ENCODE measurements at regions not wholly inside any gene's neighbourhood (a gene's known extent, or its start where the extent isn't known, plus 50 kb on each side); places are given as distances from the start of the nearest gene placed in this dataset.

DNA sequence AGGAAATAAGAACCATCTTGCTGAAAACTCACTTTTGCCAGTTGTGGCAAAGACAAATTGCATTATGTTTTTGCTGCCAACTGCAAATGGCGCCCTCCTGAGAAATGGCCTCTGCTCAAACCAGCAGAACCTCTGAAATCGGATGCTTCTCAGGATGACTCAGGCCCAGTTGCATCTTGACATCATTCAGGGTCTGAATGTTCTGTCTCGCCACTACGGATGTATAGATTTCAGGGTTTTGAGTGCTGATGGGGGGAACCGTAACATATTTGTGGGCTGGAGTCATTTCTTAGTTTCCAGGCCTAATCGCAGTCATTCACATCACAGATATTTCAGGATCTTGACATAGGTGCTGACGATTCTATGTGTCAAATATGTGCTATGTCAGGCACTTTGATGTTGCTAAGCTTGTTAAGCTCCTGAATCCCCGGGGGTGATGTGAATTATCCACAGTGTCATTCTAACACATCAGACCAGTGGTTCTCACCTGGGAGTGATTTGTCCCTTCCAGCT lies 207.1 kb downstream of the NFATC2 start:
- peak; percentile 99 for DNase-seq (ENCODE audit: low read depth in 2 of 2)

DNA sequence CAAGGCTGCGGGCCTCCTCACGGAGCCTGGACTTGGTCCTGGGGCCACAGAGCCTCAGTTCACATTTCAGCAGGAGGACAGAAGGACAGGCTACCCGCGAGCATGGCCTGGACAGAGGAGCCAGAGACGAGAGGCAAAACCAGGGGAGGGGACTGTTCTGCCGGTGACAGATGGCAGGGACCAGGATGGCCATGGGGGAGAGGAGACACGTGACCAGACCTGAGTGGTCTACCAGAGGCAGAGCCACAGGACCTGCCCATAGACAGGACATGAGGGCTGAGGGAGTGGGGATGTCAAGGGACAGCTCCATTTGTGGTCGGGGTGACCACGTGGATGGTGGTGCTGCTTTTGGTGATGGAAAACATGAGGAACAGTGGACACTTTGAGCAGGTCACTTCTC lies 207.9 kb downstream of the NFATC2 start:
- DNase-seq (ENCODE audit: low read depth in 2 of 2) = no peak

DNA sequence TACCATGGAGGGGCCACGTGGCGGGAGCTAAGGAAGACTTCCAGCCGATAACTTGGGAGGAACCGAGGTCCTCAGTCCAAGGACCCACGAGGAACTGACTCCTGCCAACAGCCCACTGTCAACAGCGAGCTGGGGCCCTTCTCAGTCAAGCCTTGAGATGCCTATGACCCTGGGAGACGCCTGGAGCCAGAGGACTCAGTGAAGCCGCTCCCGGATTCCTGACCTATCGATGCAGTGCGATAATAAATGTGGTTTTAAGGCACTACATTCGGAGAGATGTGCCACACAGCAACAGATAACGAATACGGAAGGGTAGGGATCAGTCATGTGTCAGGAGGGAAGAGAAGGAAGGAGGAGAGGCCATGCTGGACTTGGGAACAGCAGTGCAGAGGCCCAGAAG lies 208.5 kb downstream of the NFATC2 start:
- no peak for DNase-seq (ENCODE audit: low read depth in 2 of 2)

DNA sequence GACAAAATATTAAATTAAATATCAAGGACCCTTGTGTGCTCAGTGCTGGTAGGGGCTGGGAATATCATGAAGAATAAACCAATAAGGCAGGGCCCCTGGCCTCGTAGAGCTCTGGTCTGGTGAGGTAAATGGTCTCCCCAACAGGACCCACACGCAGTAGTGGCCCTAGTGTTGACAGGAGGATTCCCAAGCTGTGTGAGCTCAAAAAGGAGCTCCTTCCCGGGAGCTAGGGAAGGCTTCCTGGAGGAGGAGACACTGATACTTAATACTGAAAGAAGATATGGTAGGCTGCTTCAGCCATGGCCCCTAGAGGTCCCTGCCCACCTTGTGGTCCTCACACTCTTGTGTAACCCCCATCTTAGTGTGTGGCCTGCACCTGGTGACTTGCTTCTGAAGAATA lies 209.1 kb downstream of the NFATC2 start:
- DNase-seq (ENCODE audit: low read depth in 2 of 2) = no peak

DNA sequence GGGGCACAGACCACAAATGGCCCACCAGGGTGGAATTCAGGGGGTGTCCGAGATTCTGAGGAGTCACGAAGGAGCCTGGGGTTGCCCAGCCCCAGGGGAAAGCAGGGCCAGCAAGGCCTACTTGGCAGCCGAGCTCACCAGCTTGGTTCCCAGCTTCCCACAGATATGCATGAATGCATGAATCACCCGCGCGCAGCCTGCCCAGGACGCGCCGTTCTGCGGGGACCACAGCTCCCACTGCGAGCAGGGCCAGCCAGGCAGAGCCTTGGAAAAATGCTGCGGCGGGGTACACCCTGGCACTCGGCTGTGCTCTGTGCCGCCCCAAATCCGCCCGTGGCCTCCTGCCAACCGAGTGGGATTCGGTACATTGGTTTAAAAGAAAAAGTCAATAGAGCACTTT lies 211.0 kb downstream of the NFATC2 start:
- DNase-seq (ENCODE audit: low read depth in 2 of 2) = no peak

DNA sequence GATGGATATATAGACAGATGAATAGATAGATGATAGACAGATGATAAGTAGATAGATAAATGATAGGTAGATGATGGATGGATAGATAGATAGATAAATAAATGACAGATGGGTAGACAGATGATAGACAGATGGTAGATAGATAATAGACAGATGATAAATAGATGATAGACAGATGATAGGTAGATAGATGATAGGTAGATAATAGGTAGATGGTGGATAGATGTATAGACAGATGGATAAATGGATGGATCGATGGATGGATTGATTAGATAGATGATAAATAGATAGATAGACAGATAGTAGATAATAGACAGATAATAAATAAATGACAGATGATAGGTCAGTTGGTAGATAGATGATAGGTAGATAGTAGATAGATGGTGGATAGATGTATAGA lies 212.7 kb downstream of the NFATC2 start:
- no peak for DNase-seq (ENCODE audit: low read depth in 2 of 2)

DNA sequence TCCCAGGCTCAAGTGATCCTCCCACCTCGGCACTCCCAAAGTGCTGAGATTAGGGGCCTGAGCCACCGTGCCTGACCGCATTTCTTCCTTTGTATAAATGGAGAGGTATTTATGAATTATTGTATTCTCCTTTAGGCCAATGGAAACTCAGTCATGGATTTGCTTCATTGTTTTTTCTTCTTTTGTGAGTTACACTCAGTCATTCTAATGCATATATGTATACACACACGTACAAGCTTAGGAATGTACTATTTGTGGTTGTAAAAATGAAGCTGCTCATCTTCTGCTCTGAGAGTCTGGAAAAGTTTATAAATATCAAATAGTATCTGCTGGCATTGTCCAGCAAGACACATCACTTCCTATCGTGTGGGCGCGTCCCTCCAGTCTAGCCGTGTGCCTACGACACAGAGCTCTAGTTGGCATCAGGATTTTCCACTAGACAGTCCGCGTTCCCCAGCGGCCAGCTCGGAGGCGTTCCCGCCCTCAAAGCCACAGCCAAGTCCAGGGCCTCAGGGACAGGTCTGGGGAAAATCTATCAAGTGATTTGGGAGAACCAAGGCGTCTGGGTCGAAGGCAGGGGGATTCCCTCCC lies 215.2 kb downstream of the NFATC2 start:
- DNase-seq (ENCODE audit: low read depth in 2 of 2) = peak; percentile 54 to 58

DNA sequence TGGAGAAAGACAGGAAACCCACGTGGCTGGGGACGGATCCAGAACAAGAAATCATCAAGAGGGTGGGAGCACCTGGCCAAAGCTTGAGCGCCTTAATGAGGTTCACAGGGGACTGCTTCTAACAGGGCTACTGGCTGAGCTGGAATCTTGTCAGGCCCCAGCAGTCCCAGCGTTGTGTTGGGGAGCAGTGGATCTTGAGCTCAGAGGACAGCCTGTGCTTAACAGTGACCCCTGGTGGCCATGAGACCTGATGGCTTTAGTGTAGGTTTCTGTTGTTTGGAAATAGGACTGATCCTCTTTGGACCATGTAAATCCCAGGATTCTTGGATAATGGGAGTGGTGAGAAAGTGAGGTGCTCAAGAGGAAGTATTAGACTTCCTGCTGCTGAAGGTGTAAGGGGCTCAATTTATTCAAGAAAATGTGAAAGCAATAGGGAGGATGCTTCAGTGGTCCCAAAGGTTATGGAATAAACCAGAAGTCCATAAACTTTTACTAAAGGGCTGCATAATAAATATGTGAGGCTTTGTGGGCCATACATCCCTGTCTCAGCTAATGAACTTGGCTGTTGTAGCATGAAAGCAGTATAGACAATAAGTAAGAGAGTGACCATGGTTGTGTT lies 216.2 kb downstream of the NFATC2 start:
- DNase-seq (ENCODE audit: low read depth in 2 of 2) = no peak

DNA sequence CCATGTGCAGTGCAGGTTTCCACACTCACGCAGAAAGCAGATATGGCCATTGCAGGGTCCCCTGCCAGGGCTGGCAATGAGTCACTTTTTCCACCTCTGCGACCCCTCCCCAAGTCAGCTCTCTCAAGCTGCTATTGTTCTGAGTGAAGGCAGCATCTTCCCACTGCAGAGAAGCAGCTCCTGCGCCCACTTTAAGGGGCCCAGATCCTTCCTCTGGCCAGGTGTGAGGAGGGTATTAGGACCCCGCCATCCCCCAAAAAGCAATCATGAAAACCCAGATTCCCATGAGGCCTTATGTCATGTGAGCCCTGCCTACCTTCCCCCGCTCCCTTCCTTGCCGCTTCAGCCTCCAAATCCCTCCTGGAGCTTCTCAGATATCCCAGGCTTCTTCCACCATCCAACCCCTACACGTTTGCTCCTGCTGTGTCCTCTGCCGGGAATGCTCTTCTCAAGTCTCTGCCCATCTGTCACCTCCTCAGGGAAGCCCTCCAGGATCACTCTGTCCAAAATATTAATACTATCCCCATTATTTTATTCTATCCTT lies 220.3 kb downstream of the NFATC2 start:
- no peak for DNase-seq (ENCODE audit: low read depth in 2 of 2)

DNA sequence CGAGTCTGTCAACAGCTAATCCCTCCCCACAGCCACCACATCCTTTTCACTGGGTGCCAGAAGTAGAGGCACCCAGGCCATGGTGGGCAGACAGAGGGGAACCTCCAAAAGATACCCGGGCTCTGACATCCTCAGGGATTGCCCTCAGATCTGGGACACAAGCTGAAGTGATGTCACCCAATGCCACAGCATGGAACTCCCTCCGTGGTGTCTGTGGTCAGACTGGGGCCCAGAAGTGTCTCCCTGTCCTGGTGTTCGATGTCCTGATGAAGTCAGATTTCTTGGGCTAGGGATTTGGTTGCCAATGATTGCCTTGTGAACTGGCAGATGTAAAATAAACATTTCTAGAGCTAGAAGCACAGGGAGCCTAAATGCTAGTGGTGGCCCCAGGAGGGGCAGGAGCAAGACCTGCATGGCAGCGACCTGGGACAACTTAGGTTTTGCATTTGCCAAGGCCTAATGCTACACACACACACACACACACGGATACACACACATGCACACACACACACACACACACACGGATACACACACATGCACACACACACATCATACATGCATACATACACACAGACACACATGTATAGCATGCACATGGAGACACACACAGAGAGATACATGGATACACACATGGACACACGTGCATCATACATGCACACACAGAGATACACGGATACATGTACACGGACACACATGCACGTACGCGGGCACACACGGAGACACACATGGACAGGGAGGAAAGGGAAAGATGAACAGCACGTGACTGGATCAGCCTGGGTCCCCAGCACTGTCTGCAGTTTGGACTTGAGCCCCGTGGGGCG lies 221.0 kb downstream of the NFATC2 start:
- DNase-seq (ENCODE audit: low read depth in 2 of 2) = no peak

DNA sequence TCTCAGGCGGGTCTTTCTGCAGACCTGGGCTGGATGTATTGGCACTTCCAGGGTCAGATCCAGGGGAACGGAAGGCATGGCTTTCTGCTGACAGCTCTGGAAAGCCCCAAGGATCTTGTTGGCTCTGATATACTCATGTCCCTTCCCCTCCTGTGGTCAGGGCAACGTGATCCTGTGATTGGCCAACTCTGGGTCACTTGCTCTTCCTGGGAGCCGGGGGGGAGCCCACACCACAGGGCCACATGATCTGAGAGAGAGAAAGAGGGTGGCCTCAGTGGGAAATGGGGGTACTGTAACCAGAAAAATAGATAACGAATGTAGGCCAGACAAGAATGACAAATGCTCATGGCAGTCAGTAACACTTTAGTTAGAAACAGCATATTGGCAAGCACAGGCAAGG lies 223.0 kb downstream of the NFATC2 start:
- no peak for DNase-seq (ENCODE audit: low read depth in 2 of 2)

DNA sequence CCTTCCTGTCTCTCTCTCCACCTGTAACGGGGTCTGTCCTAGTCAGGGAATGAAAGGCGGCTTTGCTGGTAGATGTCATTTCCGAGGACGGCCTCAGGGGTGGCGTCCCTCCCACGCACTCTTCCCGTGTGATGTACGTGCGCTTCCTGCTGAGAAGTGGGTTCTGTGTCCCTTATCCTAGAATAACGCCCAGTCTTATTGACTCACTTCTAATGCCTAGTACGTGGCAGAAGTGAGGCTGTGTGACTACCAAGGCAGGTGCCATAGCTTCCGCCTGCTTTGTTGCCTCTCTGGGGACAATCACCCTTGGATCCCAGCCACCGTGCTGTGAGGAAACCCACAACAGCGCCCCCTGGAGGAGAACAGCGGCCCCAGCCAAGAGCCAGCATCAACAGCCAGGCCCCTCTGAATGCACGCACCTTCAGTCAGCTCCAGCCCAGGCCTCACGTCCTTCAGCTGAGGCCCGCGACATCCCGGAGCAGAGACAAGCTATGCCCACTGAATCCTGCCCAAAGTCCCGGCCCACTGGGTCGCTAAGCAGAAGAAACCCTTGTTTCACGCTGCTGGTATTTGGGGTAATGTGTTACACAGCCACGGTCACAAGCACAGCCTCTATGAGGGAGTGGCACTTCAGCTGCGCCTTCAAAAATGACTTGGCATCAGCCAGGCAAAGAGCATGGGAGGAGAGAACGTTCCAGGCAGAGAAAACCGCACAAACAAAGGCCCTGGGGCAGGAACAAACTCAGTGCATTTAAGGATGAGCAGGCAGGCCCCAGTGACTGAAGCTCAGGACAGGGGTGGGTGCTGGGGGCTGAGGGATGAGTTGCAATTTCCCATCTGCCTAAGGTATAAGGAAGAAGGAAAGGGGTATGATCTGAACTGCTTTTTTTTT lies 224.2 kb downstream of the NFATC2 start:
- no peak for DNase-seq (ENCODE audit: low read depth in 2 of 2)

DNA sequence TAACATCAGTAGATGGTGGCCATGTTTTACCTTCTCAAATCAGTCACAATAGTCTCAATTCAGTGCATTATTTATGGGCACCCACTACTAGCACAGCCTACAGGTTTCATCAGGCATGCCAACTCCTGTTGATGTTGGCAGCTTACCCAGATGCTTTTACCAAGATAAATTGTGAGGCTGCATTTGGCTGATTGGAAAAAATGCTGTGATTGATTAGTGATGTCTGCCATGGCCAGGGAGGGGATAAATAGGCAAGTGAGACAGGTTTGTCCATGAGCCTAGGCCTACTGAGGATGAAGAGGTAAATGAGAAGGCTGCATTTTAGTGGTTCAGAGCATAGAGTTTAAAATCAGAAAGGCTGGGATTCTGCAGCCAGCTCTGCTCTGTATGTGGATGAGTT lies 227.1 kb downstream of the NFATC2 start:
- no peak for DNase-seq (ENCODE audit: low read depth in 2 of 2)

DNA sequence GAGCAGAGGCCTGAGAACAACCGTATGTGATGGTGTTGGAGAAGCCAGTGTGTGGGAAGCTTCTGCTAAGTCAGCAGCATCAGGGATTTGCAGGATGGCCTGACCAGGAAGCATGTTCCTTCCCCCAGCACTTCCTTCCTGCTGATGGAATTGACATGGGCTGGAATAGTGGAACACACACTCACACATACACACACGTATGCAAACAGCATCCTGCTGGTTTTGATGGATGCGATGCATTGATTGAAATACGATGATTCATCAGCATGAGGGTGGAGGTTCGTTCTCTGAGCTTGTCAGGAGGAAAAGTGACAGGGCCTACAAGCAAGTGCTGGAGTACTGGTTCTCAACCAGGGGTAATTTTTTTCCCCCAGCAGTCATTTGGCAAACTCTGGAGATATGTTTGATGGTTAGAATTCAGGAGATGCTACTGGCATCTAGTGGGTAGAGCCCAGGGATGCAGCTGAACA lies 229.1 kb downstream of the NFATC2 start:
- DNase-seq (ENCODE audit: low read depth in 2 of 2) = no peak

DNA sequence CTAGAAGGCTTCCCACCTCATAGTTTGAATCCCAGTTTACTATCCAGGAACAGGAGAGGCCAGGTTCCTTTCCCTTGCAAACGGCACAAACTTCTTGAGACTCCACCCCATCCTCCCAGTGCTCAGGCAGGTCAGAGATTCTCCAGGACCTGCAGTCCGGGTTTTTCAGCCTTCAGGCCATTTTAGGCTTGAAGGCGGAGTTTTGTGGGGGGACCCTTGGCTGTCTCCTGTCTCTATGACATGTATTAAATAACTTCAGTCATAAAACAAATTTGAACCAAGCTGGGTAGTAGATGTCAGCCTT lies 230.1 kb downstream of the NFATC2 start:
- DNase-seq (ENCODE audit: low read depth in 2 of 2) = no peak

DNA sequence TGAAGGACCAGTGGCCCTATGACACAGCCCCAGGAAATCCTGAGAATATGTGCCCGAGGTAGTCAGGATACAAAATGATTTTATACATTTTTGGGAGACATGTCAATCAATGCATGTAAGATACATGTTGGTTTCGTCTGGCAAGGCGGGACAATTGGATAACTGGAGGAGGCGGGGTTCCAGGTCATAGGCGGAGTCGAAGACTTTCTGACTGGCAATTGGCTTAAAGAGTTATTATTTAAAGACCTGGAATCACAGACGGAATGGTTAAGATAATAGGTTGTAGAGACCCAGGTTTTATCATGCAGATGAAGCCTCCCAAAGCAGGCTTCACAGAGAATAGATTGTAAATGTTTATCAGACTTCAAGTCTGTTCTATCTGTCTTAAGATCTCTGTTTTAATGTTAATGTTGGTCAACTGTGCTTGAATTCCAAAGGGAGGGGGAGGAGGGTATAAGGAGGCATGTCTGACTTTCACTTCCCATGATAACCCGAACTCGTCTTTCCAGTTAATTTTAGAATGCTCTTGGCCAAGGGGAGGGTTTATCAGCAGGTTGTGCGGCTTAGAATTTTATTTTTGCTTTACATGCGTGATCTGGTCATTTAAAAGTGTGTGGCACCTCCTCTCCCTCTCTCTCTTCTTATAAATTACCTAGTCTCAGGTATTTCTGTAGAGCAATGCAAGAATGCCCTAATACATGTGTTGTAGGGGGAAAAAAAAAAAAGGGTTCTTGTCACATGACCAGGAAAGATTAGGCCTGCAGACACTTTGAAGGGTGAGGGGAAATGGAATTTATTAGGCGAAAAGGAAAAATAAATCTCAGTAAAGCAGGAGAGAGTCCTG lies 230.7 kb downstream of the NFATC2 start:
- DNase-seq (ENCODE audit: low read depth in 2 of 2) = no peak

DNA sequence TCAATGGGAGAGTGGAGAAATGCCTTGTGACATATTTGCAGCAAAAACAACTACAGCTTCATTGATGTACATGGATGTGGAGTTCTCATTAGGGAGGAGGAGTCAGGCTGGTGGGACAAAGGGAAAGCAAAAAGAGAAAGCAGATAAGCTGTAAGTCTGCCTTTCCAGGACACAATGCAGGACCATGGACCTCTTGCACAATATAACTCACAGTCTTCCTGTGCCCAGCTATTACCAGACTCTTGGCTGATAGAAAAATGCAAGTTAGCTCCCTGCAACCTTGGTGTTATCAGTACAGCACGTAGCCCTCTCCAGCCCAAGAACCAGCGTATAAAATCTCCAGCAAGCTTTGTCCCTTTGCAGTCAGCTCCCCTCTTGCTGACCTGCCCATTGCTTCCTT lies 232.3 kb downstream of the NFATC2 start:
- DNase-seq (ENCODE audit: low read depth in 2 of 2) = no peak

DNA sequence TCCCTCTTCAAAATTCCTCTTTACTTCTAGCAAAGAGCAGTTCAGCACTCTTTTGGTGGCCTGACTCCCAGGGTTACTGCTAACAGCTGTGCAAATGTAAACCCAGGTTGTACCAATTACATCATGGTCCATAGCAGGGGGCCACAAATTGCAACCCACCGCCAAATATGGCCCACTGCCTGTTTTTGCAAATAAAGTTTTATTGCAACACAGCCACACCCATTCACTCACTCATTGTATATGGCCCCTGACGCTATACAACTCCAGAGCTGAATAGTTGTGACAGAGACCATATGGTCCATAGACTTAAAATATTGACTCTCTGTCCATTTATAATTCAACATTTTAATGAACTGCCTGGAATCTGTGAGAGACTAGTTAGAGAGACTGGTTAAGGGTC lies 233.4 kb downstream of the NFATC2 start:
- no peak for DNase-seq (ENCODE audit: low read depth in 2 of 2)

DNA sequence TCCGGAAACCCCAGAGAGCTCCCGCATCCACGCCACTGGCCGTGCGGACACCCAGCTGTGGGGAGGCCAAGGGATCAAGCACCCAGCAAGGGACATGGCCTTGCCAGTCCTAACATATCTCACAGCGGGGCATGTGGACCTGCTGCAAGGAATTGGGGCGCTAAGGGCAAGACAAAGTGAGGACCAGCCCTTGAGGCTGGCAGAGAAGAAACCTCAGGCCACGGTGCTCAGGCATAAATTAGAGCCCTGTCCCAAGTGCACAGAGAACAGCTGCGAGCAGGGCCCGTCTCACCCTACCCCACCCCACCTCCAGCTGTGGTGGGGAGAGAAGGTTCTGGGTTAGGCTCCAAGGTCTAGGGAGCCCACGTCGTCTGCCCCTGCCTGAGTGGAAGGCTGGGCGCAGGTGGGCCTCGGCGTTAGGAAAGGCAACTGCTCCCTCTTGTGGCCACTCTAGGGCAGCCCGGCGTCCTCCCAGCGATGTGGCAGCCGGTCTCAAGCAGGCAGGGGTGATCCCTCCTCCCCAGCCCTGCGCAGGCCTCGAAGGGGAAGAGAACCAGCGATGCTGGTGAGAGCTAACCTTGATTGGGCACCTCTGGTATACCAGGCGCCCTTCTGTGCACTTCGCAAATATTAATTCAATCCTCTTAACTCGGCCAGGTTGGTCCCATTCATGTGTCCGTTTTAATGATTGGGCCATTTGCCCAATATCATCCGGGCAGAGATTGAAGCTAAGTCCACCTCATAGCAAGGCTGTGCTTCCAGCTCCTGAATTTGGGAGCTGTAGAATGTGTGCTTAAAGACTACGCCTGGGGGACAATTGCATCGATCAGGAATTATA lies 235.8 kb downstream of the NFATC2 start:
- peak; percentile 18 to 23 for DNase-seq (ENCODE audit: low read depth in 2 of 2)

DNA sequence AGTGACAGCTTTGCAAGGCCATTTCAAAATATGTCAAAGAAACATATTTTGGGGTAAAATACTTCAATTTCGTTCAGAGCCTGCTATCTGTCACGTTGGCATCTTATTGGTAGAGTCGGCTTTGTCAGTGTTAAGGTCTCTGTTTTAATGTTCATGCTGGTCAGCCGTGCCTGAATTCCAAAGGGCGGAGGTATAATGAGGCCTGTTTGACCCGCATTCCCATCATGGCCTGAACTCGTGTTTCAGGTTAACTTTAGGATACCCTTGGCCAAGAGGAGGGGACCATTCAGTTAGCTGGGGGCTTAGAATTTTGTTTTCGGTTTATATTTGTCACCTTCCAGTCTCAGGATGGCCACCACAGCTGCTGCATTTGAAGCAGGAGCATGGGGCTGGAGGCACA lies 236.4 kb downstream of the NFATC2 start:
- no peak for DNase-seq (ENCODE audit: low read depth in 2 of 2)

Data from fibroblast of skin of left biceps (primary cell).